Activated CD4-positive, alpha-beta T cell treated with anti-CD3 and anti-CD28 coated beads, Interleukin-2, amount 50 U/mL, for 16 hours (primary cell): ENCODE measurements at regions not wholly inside any gene's neighbourhood (a gene's known extent, or its start where the extent isn't known, plus 50 kb on each side); places are given as distances from the start of the nearest gene placed in this dataset.

ENCODE experiments used
- DNase-seq: peaks from one replicate; pipeline ENCODE4 v3.0.0-alpha.2; 2020

GRCh38 chr9:20037699-20038098 lies 248.9 kb upstream of the SLC24A2 start:
- no peak for DNase-seq

GRCh38 chr9:20033511-20033910 lies 244.7 kb upstream of the SLC24A2 start:
- no peak for DNase-seq

GRCh38 chr9:20032413-20033006 lies 243.7 kb upstream of the SLC24A2 start:
- DNase-seq = no peak

- no peak for DNase-seq
Measured at GRCh38 chr9:20031836-20032235, 243.0 kb upstream of the SLC24A2 start.

GRCh38 chr9:20030671-20031070 lies 241.8 kb upstream of the SLC24A2 start:
- no peak for DNase-seq

GRCh38 chr9:20030221-20030620 lies 241.4 kb upstream of the SLC24A2 start:
- no peak for DNase-seq

GRCh38 chr9:20028849-20029231 lies 240.0 kb upstream of the SLC24A2 start:
- no peak for DNase-seq

GRCh38 chr9:20028192-20028848 lies 239.5 kb upstream of the SLC24A2 start:
- DNase-seq = no peak

- no peak for DNase-seq
Measured at GRCh38 chr9:20023961-20024571, 235.2 kb upstream of the SLC24A2 start.

- DNase-seq = no peak
Measured at GRCh38 chr9:20023210-20023905, 234.5 kb upstream of the SLC24A2 start.

- DNase-seq = no peak
Measured at GRCh38 chr9:20022410-20022809, 233.6 kb upstream of the SLC24A2 start.

- DNase-seq = no peak
Measured at GRCh38 chr9:20016611-20017010, 227.8 kb upstream of the SLC24A2 start.

- no peak for DNase-seq
Measured at GRCh38 chr9:20015427-20015931, 226.6 kb upstream of the SLC24A2 start.

GRCh38 chr9:20014168-20014567 lies 225.3 kb upstream of the SLC24A2 start:
- no peak for DNase-seq

- DNase-seq = no peak
Measured at GRCh38 chr9:20012232-20012631, 223.4 kb upstream of the SLC24A2 start.

- no peak for DNase-seq
Measured at GRCh38 chr9:20009606-20010005, 220.8 kb upstream of the SLC24A2 start.

GRCh38 chr9:20002011-20002410 lies 213.2 kb upstream of the SLC24A2 start:
- peak; percentile 54 for DNase-seq

GRCh38 chr9:20001058-20001457 lies 212.2 kb upstream of the SLC24A2 start:
- DNase-seq = no peak

GRCh38 chr9:19999491-20000057 lies 210.7 kb upstream of the SLC24A2 start:
- DNase-seq = peak; percentile 97

GRCh38 chr9:19998823-19999455 lies 210.1 kb upstream of the SLC24A2 start:
- DNase-seq = peak; percentile 58

GRCh38 chr9:19998153-19998552 lies 209.3 kb upstream of the SLC24A2 start:
- peak; percentile 63 for DNase-seq

GRCh38 chr9:19995619-19996018 lies 206.8 kb upstream of the SLC24A2 start:
- peak; percentile 43 for DNase-seq

- peak; percentile 34 for DNase-seq
Measured at GRCh38 chr9:19994296-19994695, 205.5 kb upstream of the SLC24A2 start.
